ENCODE measurements at regions not wholly inside any gene's neighbourhood (a gene's known extent, or its start where the extent isn't known, plus 50 kb on each side); places are given as distances from the start of the nearest gene placed in this dataset.

GRCh38 chr11:11732116-11732515 lies 109.7 kb upstream of the USP47 start:
- ChIA-PET CTCF (no interaction called here), POLR2A (no interaction called here)
- BruUV-seq (replicated peaks) = no TSS peak
- DNase-seq (ENCODE audit: low read depth, low spot score) = no peak
- H3K36me3 ChIP-seq (ENCODE audit: control insufficient read depth in 2 of 2, extremely low read depth in 1 of 2, insufficient read depth in 2 of 2, low read length in 2 of 2) = no peaks in the 10 kb centered on the region
- H3K27me3 ChIP-seq (ENCODE audit: control insufficient read depth in 2 of 2, insufficient read depth in 2 of 2, low read length in 2 of 2) = peaks cover 3 to 8% of the 10 kb centered on the region in 2 experiments
- dilution Hi-C loops (cut with MboI; ENCODE audit: extremely low pct_ligation_motif_present, low sequenced_read_pairs) = no loop called here
- TF ChIP-seq POLR2AphosphoS5 (IDR thresholded peaks at IDR 0.05; ENCODE audit: insufficient read depth, low read depth, low read length) = no peak
- TF ChIP-seq CTCF (IDR thresholded peaks at IDR 0.05; ENCODE audit: extremely low read depth in 1 of 2, insufficient read depth in 1 of 2, low read depth in 1 of 2, low read length in 2 of 2) = no peak
- no peak for TF ChIP-seq POLR2A (IDR thresholded peaks at IDR 0.05; ENCODE audit: low read depth, low read length)
- TF ChIP-seq MYC (IDR thresholded peaks at IDR 0.05; ENCODE audit: low read depth, low read length) = no peak
- TF ChIP-seq FOS (IDR thresholded peaks at IDR 0.05; ENCODE audit: borderline replicate concordance, insufficient read depth, low read length) = no peak
- TF ChIP-seq, protein P1, sequence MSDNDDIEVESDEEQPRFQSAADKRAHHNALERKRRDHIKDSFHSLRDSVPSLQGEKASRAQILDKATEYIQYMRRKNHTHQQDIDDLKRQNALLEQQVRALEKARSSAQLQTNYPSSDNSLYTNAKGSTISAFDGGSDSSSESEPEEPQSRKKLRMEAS (IDR thresholded peaks at IDR 0.05; ENCODE audit: insufficient read depth, insufficient read length) = no peak
- no peak for TF ChIP-seq GATA2 (IDR thresholded peaks at IDR 0.05; ENCODE audit: insufficient read depth, insufficient read length, low read depth, low read length)
- no peak for TF ChIP-seq EZH2 (IDR thresholded peaks at IDR 0.05; ENCODE audit: borderline replicate concordance, low read depth, low read length, severe bottlenecking)
- TF ChIP-seq JUN (IDR thresholded peaks at IDR 0.05; ENCODE audit: borderline replicate concordance, insufficient read depth, insufficient read length, low read depth) = no peak
- H3K9ac ChIP-seq (replicated peaks; ENCODE audit: extremely low read depth, insufficient read depth, low read length) = no peak overlapping the region
- intact Hi-C loops (cut with micrococcal nuclease) = no loop called here
- H3K4me3 ChIP-seq (replicated peaks in 1 of 3; ENCODE audit: insufficient read depth in 1 of 3, low read depth in 1 of 3, low read length in 3 of 3) = no peak overlapping the region
- H3K4me1 ChIP-seq (ENCODE audit: control insufficient read depth, extremely low read depth, insufficient read depth, low read length) = no peaks in the 10 kb centered on the region
- H4K20me1 ChIP-seq (replicated peaks; ENCODE audit: control insufficient read depth, extremely low read depth, insufficient read depth, low read length) = no peaks in the 10 kb centered on the region
- no peaks in the 10 kb centered on the region for H3K9me1 ChIP-seq (replicated peaks; ENCODE audit: control insufficient read depth, extremely low read depth, insufficient read depth, low read length)
- H3K79me2 ChIP-seq (ENCODE audit: control insufficient read depth, insufficient read depth, low read length) = no peaks in the 10 kb centered on the region
- no peak for FAIRE-seq
- no peaks in the 10 kb centered on the region for H3K9me3 ChIP-seq (replicated peaks; ENCODE audit: control insufficient read depth, insufficient read depth, low read length)
- no peak overlapping the region for H2AFZ ChIP-seq (ENCODE audit: low read depth, low read length)
- no peak overlapping the region for H3K27ac ChIP-seq (ENCODE audit: insufficient read depth, low read depth, low read length)
- H3K4me2 ChIP-seq (ENCODE audit: insufficient read depth, low read length) = no peak overlapping the region

All from endothelial cell of umbilical vein (primary cell).